ENCODE measurements at regions not wholly inside any gene's neighbourhood (a gene's known extent, or its start where the extent isn't known, plus 50 kb on each side); places are given as distances from the start of the nearest gene placed in this dataset.
"Not testable (repeated sequence)": the region's sequence is repeated elsewhere in the genome, so short reads cannot be mapped to it uniquely, and the experiment has no call there.

- no peak for DNase-seq
Observed at GRCh38 chr12:123061441-123062205, 81.1 kb downstream of the ARL6IP4 start.

DNA sequence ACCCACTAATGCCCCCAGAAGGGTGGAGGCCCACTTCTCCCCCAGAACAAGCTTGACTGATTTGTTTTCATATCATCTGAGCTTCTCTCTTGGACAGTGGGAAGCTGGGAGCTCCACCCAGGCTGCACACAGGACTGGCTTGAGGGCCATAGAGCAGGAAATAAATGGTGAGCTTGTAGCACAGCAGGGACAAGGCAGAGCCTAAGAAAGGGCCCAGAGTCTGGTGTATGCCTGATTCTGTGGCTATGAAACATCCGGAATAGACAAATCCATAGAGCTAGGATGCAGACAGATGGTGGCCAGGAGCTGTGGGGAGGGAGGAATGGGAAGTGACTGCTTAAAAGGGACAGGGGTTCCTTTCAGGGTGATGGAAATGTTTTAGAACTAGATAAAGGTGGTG, 79.0 kb downstream of the ARL6IP4 start:
- no peak for DNase-seq

DNA sequence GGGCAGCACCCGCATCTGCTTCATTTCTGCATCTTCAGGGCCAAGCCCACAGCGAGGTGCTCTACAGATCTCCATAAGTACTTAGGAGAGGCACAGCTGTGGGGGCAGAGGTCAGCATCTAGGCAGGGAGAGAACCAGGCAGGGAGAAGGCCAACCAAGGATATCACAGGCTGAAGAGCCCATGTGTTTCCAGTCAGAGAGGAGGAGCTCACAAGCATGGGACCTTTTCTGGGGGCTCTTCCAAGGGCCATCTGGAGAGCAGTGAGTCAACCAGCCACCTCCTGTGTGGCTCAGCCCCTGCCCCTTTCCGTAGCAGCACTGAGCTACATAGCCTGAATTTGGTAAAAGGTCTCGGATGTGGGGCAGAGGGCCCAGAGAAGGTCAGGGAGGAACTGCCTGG, 78.5 kb downstream of the ARL6IP4 start:
- no peak for DNase-seq

DNA sequence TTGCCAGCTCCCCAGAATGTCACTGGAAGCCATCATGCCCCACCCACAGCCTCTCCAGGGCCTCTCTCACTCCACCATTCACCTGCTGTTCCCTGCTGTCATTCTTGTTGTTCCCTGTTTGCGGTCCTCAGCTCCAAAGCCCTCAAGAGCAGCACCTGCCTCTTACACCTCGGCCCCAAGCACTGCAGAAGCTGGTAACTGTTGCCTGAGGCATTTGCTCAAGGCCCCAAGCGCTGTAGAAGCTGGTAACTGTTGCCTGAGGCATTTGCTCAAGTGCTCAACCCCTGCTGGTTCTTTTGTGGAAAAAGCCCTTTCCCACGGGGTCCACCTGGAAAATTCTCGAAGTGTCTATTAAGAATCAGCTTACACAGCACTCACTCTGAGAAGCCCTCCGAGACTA, 78.0 kb downstream of the ARL6IP4 start:
- DNase-seq: no peak

- DNase-seq: no peak
Observed at GRCh38 chr12:123057513-123058265, 77.2 kb downstream of the ARL6IP4 start.

- no peak for DNase-seq
Observed at GRCh38 chr12:123056709-123057108, 76.2 kb downstream of the ARL6IP4 start.

DNA sequence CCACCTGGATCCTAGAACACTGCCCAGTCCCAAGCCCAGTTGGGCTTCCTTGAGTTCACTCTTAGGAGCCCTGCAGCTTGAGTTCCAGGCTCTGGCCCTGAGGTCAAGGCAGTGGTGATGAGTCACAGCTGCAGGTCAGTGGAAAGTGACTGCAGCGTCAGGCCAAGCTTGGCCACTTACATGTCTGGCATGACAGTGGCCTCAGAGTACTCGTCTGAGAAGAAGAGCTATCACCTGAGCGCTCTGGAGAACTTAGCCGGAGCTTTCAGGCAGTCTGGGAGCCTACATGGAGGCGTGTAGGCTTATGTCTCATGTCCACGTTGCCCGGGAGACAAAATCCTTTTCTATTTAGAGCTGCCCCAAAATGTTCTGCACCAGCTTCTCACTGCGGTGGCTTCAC, 75.6 kb downstream of the ARL6IP4 start:
- DNase-seq: no peak

GRCh38 chr12:123055281-123055766, 74.8 kb downstream of the ARL6IP4 start:
- no peak for DNase-seq

DNA sequence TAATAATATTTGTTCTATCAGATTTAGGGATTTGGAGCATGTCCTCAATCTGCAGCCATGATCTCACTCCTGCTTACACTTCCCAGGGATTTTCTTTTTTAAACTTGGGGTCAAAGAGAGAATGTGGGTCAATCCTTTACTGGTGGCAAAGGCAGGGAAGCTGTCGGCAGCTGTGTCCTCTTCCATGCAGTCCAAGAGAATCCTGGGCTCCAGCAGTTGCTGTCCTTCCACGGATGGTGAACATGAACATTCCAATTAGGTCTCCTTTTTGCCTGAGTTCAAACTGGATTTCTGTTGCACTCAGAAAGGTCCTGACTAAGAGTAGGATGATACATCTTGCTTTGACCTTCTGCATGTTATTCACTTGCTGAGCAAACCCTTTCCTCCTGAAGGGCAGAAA, 73.9 kb downstream of the ARL6IP4 start:
- DNase-seq: no peak

- DNase-seq: no peak
Observed at GRCh38 chr12:123051556-123051955, 71.1 kb downstream of the ARL6IP4 start.

- no peak for DNase-seq
Observed at GRCh38 chr12:123050913-123051312, 70.4 kb downstream of the ARL6IP4 start.

GRCh38 chr12:123050331-123050831, 69.9 kb downstream of the ARL6IP4 start:
- DNase-seq: no peak

DNA sequence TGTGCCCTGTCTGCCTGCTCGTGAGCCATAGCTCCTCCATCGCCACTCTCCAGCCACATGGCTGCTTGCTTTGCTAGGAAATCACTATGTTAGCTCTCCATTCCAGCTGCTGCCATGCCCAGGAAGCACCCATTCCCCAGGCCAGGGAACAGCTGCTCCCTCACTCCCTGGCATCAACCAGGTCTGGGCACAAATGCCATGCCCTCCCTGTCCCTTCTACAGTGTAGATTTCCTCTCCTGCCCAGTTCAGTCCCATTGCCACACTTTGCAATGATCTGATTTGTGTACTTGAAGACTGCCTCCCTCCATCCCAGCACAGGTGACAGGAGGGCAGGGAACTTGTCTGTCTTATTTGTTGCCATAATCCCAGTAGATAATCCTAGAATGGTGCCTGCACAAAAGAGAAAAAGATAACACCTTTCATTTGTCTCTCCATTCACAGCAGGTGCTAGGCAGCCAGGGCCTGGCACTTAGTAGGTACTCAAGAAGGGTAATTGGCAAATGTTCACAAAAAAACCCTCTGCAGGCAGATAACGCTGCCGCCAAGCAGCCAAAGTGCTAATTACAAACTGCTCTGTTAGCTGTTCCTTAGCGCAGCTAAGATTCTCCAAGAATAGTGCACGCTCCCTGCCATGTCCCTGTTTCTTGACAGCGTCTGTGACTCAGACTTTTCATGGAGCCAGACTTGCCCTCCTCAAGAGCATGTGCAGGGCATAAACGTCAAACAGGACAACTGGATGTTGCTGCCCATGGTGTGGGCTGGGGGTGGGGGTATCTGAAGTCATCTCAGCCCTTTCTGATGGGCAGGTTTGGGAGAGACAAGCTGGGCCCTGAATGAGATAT, 69.1 kb downstream of the ARL6IP4 start:
- no peak for DNase-seq

DNA sequence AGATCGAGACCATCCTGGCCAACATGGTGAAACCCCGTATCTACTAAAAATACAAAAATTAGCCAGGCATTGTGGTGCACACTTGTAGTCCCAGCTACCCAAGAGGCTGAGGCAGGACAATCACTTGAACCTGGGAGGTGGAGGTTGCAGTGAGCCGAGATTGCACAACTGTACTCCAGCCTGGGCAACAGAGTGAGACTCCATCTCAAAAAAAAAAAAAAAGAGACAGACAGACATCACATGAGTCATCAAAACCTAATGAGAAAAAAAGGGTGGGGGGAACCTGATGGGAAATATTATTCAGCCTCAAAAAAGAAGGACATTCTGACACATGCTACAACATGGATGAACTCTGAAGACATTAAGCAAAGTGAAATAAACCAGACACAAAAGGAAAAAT, 67.4 kb downstream of the ARL6IP4 start:
- DNase-seq: not testable (repeated sequence)

GRCh38 chr12:123047289-123047688, 66.8 kb downstream of the ARL6IP4 start:
- DNase-seq: no peak

DNA sequence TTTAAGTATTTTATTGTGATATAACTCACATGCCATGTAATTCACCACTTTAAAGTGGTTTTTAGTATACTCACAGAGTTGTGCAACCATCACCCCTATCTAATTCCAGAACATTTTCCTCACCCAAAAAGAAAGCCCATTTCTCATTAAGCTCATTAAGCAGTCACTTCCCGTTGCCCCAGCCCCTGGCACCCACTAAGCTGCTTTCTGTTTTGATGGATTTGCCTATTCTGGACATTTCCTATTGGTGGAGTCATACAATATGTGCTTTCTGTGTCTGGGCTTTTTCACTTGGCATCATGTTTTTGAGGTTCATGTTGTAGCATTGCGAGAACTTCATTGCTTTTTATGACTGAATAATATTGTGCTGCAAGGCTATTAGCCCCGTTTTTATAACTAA, 66.0 kb downstream of the ARL6IP4 start:
- no peak for DNase-seq

- DNase-seq: no peak
Observed at GRCh38 chr12:123045678-123046077, 65.2 kb downstream of the ARL6IP4 start.

DNA sequence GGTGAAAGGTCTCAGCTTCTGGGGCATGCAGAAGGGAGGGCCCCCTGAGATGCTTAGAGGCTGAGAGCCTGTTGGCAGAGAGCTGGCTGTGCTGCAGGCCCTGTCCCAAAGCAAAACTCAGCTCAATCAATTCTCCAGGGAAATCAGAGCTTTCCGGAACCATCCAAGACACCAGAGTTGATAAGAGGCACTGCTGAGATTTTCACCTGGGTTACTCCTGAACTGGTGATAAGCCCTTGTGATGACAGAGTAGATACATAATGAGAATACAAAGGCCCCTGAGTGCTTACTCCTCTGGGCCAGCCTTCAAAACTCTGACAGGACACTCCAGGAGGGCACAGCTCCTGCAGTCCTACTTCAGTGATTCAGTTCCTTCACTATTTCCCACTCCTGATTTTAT, 63.9 kb downstream of the ARL6IP4 start:
- no peak for DNase-seq

GRCh38 chr12:123043536-123044001, 63.1 kb downstream of the ARL6IP4 start:
- peak; percentile 45 for DNase-seq

DNA sequence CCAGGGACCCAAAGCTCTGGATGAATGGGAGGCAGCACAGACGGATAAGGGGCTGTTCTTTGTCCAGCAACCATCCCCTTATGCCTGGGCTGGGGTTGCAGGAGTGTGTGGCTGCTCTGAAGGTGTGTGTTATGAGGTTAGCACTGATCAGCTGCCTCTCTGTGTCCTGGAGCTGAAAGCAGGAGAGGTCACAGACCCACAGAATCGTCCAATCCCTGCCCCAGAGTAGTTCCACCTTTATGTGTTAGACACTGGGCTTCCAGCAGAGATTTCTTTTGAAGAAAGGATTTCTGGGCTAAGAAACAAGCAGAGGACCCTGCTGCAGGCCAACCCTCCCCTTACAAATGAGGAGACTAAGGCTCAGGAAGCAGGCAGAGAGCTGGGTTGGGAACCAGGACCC, 62.4 kb downstream of the ARL6IP4 start:
- DNase-seq: no peak

- no peak for DNase-seq
Observed at GRCh38 chr12:123041811-123042655, 61.6 kb downstream of the ARL6IP4 start.

GRCh38 chr12:123041042-123041531, 60.6 kb downstream of the ARL6IP4 start:
- no peak for DNase-seq

Measured in midbrain (tissue), 1 donor.